Endothelial cell of umbilical vein (primary cell): ENCODE measurements at regions not wholly inside any gene's neighbourhood (a gene's known extent, or its start where the extent isn't known, plus 50 kb on each side); places are given as distances from the start of the nearest gene placed in this dataset.

Experiments
- BruUV-seq: library from RNA; stranded (reverse); fragments of 400-500 nt; replicated peaks from 2 replicates; lab custom pipeline; 2021; lab: Mats Ljungman, UMichigan
- CTCF ChIA-PET: fragments of 300-600, 350-600 bp; sonication (Branson Sonifier 250); formaldehyde crosslinking; loops from one replicate; lab custom pipeline; 2021; ENCODE audit warnings: antibody characterized with exemption, inconsistent platforms; lab: Charles Lee
- POLR2A ChIA-PET: fragments of 300-600, 350-600 bp; sonication (Branson Sonifier 250); formaldehyde crosslinking; loops from one replicate; lab custom pipeline; 2021; ENCODE audit warnings: antibody characterized with exemption, inconsistent platforms; lab: Charles Lee
- DNase-seq: peaks from one replicate; pipeline ENCODE4 v3.0.0-alpha.2; 2011; ENCODE audit warnings: low read depth, low spot score
- FAIRE-seq: peaks from 2 replicates; lab custom pipeline; 2011; peaks lifted over from hg19 to GRCh38; lab: Jason Lieb, UNC
- H2AFZ ChIP-seq: 2 replicates; pipeline ENCODE4 v1.6.0; 2012; ENCODE audit warnings: low read depth, low read length, control low read depth, inconsistent platforms
- H3K27ac ChIP-seq: 2 replicates; pipeline ENCODE4 v1.5.1; 2011; ENCODE audit warnings: low read depth, mild to moderate bottlenecking, control low read depth, low read length, moderate library complexity; ENCODE audit not compliant: insufficient read depth
- H3K27me3 ChIP-seq, 2 experiments: 2 replicates each; pipeline versions ENCODE4 v1.6.0 to v1.6.1; 2011; ENCODE audit warnings: low read length in 2 of 2, mixed read lengths in 1 of 2; ENCODE audit not compliant: control insufficient read depth in 2 of 2, insufficient read depth in 2 of 2
- H3K36me3 ChIP-seq, 2 experiments: 2 replicates in 1 of 2; 3 replicates in 1 of 2; pipeline ENCODE4 v1.5.1; 2011; ENCODE audit warnings: low read length in 2 of 2, mild to moderate bottlenecking in 1 of 2, moderate library complexity in 1 of 2; ENCODE audit not compliant: control insufficient read depth in 2 of 2, insufficient read depth in 2 of 2; ENCODE audit errors: extremely low read depth in 1 of 2
- H3K4me1 ChIP-seq: 3 replicates; pipeline ENCODE4 v1.5.1; 2011; ENCODE audit warnings: mild to moderate bottlenecking, low read length; ENCODE audit not compliant: control insufficient read depth, insufficient read depth; ENCODE audit errors: extremely low read depth
- H3K4me2 ChIP-seq: 2 replicates; pipeline ENCODE4 v1.6.1; 2011; ENCODE audit warnings: low read length, control low read depth, mixed read lengths; ENCODE audit not compliant: insufficient read depth
- H3K4me3 ChIP-seq, 3 experiments: fragments of 200-600 bp in 1 of 3; sonication (generic), shearing (Covaris generic) in 1 of 3; replicated peaks in 1 of 3; 2 replicates each; pipeline ENCODE4 v1.5.1; 2011 to 2016; ENCODE audit warnings: control low read depth in 3 of 3, low read length in 3 of 3, mild to moderate bottlenecking in 2 of 3, inconsistent platforms in 1 of 3, low read depth in 1 of 3, moderate library complexity in 1 of 3; ENCODE audit not compliant: insufficient read depth in 1 of 3
- H3K79me2 ChIP-seq: 2 replicates; pipeline ENCODE4 v1.6.0; 2012; ENCODE audit warnings: low read length, inconsistent platforms; ENCODE audit not compliant: control insufficient read depth, insufficient read depth
- H3K9ac ChIP-seq: replicated peaks from 2 replicates; pipeline ENCODE3; 2011; ENCODE audit warnings: low read length, control low read depth; ENCODE audit not compliant: insufficient read depth; ENCODE audit errors: extremely low read depth
- H3K9me1 ChIP-seq: replicated peaks from 3 replicates; pipeline ENCODE4 v1.6.0; 2011; ENCODE audit warnings: mild to moderate bottlenecking, low read length; ENCODE audit not compliant: control insufficient read depth, insufficient read depth; ENCODE audit errors: extremely low read depth
- H3K9me3 ChIP-seq: replicated peaks from 2 replicates; pipeline ENCODE4 v1.5.1; 2012; ENCODE audit warnings: low read length, inconsistent platforms; ENCODE audit not compliant: control insufficient read depth, insufficient read depth
- H4K20me1 ChIP-seq: replicated peaks from 2 replicates; pipeline ENCODE3; 2011; ENCODE audit warnings: mild to moderate bottlenecking, low read length; ENCODE audit not compliant: control insufficient read depth, insufficient read depth; ENCODE audit errors: extremely low read depth
- CTCF ChIP-seq, 2 donors: IDR thresholded peaks; 1 replicate in 1 of 2; 2 replicates in 1 of 2; pipeline ENCODE4 v1.5.1; 2011; ENCODE audit warnings: low read length in 2 of 2, mild to moderate bottlenecking in 2 of 2, moderate library complexity in 2 of 2, control low read depth in 1 of 2, inconsistent platforms in 1 of 2, low read depth in 1 of 2; ENCODE audit not compliant: insufficient read depth in 1 of 2; ENCODE audit errors: extremely low read depth in 1 of 2
- EZH2 ChIP-seq: IDR thresholded peaks from 2 replicates; pipeline ENCODE4 v1.6.1; 2012; ENCODE audit warnings: borderline replicate concordance, low read depth, mild to moderate bottlenecking, moderate library complexity, low read length, inconsistent platforms; ENCODE audit not compliant: severe bottlenecking
- FOS ChIP-seq: IDR thresholded peaks from 2 replicates; pipeline ENCODE4 v1.6.1; 2011; ENCODE audit warnings: mild to moderate bottlenecking, low read length, moderate library complexity, borderline replicate concordance; ENCODE audit not compliant: insufficient read depth
- GATA2 ChIP-seq: IDR thresholded peaks from 2 replicates; pipeline ENCODE4 v1.7.0; 2011; ENCODE audit warnings: low read depth, mild to moderate bottlenecking, moderate library complexity, mixed read lengths, low read length; ENCODE audit not compliant: insufficient read length, insufficient read depth
- JUN ChIP-seq: IDR thresholded peaks from 2 replicates; pipeline ENCODE4 v1.6.1; 2011; ENCODE audit warnings: borderline replicate concordance, low read depth; ENCODE audit not compliant: insufficient read length, insufficient read depth
- MYC ChIP-seq: IDR thresholded peaks from one replicate; pipeline ENCODE4 v1.6.1; 2011; ENCODE audit warnings: mild to moderate bottlenecking, low read depth, low read length
- POLR2AphosphoS5 ChIP-seq: IDR thresholded peaks from 2 replicates; pipeline ENCODE4 v1.6.1; 2012; ENCODE audit warnings: low read depth, mild to moderate bottlenecking, control low read depth, low read length, moderate library complexity; ENCODE audit not compliant: insufficient read depth
- dilution Hi-C: fragments of 300-500 bp; cut with MboI; formaldehyde crosslinking; loops from one replicate; pipeline ENCODE4 v1.15.0; 2019; ENCODE audit warnings: low sequenced_read_pairs; ENCODE audit not compliant: extremely low pct_ligation_motif_present
- intact Hi-C: fragments of 100-400 bp; cut with micrococcal nuclease; formaldehyde crosslinking; loops from one replicate; pipeline ENCODE4 v1.10.0; 2022
- TF ChIP-seq, protein P1 (sequence below): IDR thresholded peaks from 2 replicates; pipeline ENCODE4 v1.6.1; 2011; ENCODE audit not compliant: insufficient read depth, insufficient read length

DNA sequence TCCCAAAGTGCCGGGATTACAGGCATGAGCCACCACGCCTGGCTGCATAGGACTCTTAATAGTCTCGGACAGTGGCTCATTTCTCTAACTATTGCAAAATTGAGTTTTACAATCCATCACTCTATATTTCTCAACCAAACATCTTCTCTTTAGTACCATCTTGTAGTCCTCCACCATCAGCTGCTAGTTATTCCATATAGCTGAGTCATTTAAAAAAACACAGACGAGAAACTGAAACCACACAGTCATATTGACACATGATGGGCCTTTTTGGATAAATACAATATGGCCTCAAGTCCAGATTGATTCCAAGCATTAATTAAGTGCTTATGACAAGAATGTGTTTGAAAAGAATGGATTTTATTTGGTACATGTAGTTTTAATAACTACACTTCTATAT is 599.1 kb downstream of the MEI4 start:
- Histone ChIP-seq H3K27ac (no peak overlapping the region), H3K36me3 (no peaks in the 10 kb centered on the region), H3K4me1 (no peaks in the 10 kb centered on the region), H3K4me3 (no peak overlapping the region), H3K79me2 (no peaks in the 10 kb centered on the region), H3K4me2 (no peak overlapping the region), H3K27me3 (no peaks in the 10 kb centered on the region), H3K9me3 (no peaks in the 10 kb centered on the region), H3K9me1 (no peaks in the 10 kb centered on the region), H4K20me1 (no peaks in the 10 kb centered on the region), H2AFZ (no peak overlapping the region), H3K9ac (no peak overlapping the region)
- no TSS peak for BruUV-seq
- intact Hi-C loops, result no loop called here
- no peak for FAIRE-seq
- dilution Hi-C loops, result no loop called here
- ChIA-PET POLR2A (no interaction called here), CTCF (no interaction called here)
- no peak for DNase-seq
- TF ChIP-seq MYC (no peak), JUN (no peak), CTCF (IDR thresholded peaks at IDR 0.05; ENCODE audit: extremely low read depth in 1 of 2, insufficient read depth in 1 of 2, low read depth in 1 of 2, low read length in 2 of 2) (no peak)

DNA sequence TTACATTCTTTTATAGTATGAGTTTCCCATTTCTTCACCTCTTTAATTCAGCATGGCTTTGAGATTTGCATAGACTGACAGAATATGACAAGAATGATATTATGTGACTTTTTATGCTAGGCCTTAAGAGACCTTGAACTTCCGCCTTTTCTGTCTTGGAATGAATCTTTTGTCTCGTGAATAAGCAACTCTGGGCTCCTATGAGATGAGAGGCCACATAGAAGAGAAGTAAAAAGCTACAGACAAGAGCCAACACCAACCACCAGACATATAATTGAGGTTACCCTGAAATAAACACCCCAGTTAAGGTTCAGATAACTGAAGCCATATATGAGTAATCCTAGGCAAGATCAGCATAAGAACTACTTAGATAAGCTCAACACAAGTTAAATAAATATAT is 600.8 kb downstream of the MEI4 start:
- no peak for FAIRE-seq
- POLR2A ChIA-PET, result no interaction called here

More for the DNA sequence above, 600.8 kb downstream of the MEI4 start:
- TF ChIP-seq GATA2 (no peak), POLR2AphosphoS5 (no peak), EZH2 (no peak), MYC (no peak), FOS (no peak)
- TF ChIP-seq, protein P1, sequence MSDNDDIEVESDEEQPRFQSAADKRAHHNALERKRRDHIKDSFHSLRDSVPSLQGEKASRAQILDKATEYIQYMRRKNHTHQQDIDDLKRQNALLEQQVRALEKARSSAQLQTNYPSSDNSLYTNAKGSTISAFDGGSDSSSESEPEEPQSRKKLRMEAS, result no peak
- Histone ChIP-seq H3K9me3 (no peaks in the 10 kb centered on the region), H4K20me1 (no peaks in the 10 kb centered on the region), H3K36me3 (no peaks in the 10 kb centered on the region), H3K27me3 (no peaks in the 10 kb centered on the region), H3K9ac (no peak overlapping the region), H2AFZ (no peak overlapping the region), H3K4me1 (no peaks in the 10 kb centered on the region), H3K4me3 (no peak overlapping the region), H3K4me2 (no peak overlapping the region), H3K27ac (no peak overlapping the region), H3K79me2 (no peaks in the 10 kb centered on the region), H3K9me1 (no peaks in the 10 kb centered on the region)
- intact Hi-C loops, result no loop called here
- CTCF ChIA-PET, result no interaction called here
- no TSS peak for BruUV-seq
- dilution Hi-C loops, result no loop called here
- DNase-seq, result no peak
